ENCODE measurements at regions not wholly inside any gene's neighbourhood (a gene's known extent, or its start where the extent isn't known, plus 50 kb on each side); places are given as distances from the start of the nearest gene placed in this dataset.

DNA sequence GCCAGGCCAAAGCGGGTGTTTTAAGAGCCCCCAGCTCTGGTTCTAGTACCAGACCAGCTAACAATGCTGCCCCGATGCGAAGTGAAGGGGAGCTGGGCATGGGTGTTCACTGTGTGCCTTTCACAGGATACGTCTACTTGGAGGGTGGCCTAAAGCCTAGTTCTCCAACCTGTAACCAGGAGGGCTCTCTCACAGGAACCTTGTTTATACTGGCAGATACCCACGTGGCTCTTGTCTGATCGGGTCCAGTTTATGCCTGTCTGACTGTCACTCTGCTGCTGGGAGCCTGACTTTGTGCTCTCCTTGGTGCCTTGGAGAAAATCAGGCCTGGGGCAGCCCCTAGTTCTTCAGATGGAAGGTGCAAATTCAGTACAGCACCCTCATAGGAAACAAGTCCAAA is 60.2 kb upstream of the RNF144B start:
- no peak for TF ChIP-seq EZH2phosphoT487 (IDR thresholded peaks at IDR 0.05; ENCODE audit: low read length)
- no peak for TF ChIP-seq EZH2 (optimal IDR thresholded peaks at IDR 0.05; ENCODE audit: low read depth, low read length)
- TF ChIP-seq, protein P1, sequence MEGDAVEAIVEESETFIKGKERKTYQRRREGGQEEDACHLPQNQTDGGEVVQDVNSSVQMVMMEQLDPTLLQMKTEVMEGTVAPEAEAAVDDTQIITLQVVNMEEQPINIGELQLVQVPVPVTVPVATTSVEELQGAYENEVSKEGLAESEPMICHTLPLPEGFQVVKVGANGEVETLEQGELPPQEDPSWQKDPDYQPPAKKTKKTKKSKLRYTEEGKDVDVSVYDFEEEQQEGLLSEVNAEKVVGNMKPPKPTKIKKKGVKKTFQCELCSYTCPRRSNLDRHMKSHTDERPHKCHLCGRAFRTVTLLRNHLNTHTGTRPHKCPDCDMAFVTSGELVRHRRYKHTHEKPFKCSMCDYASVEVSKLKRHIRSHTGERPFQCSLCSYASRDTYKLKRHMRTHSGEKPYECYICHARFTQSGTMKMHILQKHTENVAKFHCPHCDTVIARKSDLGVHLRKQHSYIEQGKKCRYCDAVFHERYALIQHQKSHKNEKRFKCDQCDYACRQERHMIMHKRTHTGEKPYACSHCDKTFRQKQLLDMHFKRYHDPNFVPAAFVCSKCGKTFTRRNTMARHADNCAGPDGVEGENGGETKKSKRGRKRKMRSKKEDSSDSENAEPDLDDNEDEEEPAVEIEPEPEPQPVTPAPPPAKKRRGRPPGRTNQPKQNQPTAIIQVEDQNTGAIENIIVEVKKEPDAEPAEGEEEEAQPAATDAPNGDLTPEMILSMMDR (IDR thresholded peaks at IDR 0.05; ENCODE audit: low read length): no peak
- H3K4me2 ChIP-seq (ENCODE audit: low read depth, low read length): no peak overlapping the region

DNA sequence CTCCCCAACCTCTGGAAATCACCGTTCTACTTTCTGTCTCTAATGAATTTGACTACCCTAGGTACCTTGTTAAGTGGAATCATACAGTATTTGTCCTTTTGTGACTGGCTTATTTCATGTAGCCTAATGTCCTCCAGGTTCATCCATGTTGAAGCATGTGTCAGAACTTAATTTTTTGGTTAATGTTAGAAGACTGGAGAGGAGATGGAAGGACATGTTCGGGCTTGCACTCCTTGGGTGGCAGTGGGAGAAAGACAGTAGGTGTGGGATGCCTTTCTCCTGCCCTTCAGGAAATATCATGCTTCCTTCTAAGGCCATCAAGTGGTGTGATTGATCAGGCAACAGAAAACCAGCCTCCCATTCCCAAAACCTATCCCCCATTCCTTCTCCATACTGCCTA is 61.1 kb upstream of the RNF144B start:
- H3K79me2 ChIP-seq (ENCODE audit: low read length): no peaks in the 10 kb centered on the region
- H3K9me2 ChIP-seq (replicated peaks; ENCODE audit: insufficient read depth, low read length): no peaks in the 10 kb centered on the region
- no peak for TF ChIP-seq EZH2phosphoT487 (IDR thresholded peaks at IDR 0.05; ENCODE audit: low read length)
- TF ChIP-seq, protein P1 (IDR thresholded peaks at IDR 0.05; ENCODE audit: low read length): no peak
- no peak for TF ChIP-seq EZH2 (optimal IDR thresholded peaks at IDR 0.05; ENCODE audit: low read depth, low read length)
- DNase-seq: no peak
- H3K27ac ChIP-seq (ENCODE audit: low read length): no peak overlapping the region
- H3K4me3 ChIP-seq (ENCODE audit: low read length): no peak overlapping the region
- H3K9ac ChIP-seq (ENCODE audit: low read length): no peak overlapping the region
- no peaks in the 10 kb centered on the region for H4K20me1 ChIP-seq (ENCODE audit: insufficient read depth, low read length)
- no peaks in the 10 kb centered on the region for H3K27me3 ChIP-seq (replicated peaks; ENCODE audit: insufficient read depth, low read length)
- no peaks in the 10 kb centered on the region for H3K4me1 ChIP-seq (ENCODE audit: low read length)
- H3K4me2 ChIP-seq (ENCODE audit: low read depth, low read length): no peak overlapping the region
- H3K36me3 ChIP-seq (replicated peaks; ENCODE audit: insufficient read depth, low read length): no peaks in the 10 kb centered on the region
- no peaks in the 10 kb centered on the region for H3K9me3 ChIP-seq (replicated peaks; ENCODE audit: insufficient read depth, low read length)
- no peaks in the 10 kb centered on the region for H3F3A ChIP-seq (ENCODE audit: insufficient read depth, low read length)
- no peak overlapping the region for H2AFZ ChIP-seq (ENCODE audit: low read length)

More for the DNA sequence above, 60.2 kb upstream of the RNF144B start:
- Histone ChIP-seq H3F3A (ENCODE audit: insufficient read depth, low read length) (no peaks in the 10 kb centered on the region), H3K4me3 (ENCODE audit: low read length) (no peak overlapping the region), H3K27me3 (replicated peaks; ENCODE audit: insufficient read depth, low read length) (no peaks in the 10 kb centered on the region), H3K36me3 (replicated peaks; ENCODE audit: insufficient read depth, low read length) (no peaks in the 10 kb centered on the region), H2AFZ (ENCODE audit: low read length) (no peak overlapping the region), H4K20me1 (ENCODE audit: insufficient read depth, low read length) (no peaks in the 10 kb centered on the region), H3K9me2 (replicated peaks; ENCODE audit: insufficient read depth, low read length) (no peaks in the 10 kb centered on the region), H3K27ac (ENCODE audit: low read length) (no peak overlapping the region), H3K9ac (ENCODE audit: low read length) (no peak overlapping the region), H3K9me3 (replicated peaks; ENCODE audit: insufficient read depth, low read length) (no peaks in the 10 kb centered on the region), H3K79me2 (ENCODE audit: low read length) (no peaks in the 10 kb centered on the region), H3K4me1 (ENCODE audit: low read length) (no peaks in the 10 kb centered on the region)
- no peak for DNase-seq

DNA sequence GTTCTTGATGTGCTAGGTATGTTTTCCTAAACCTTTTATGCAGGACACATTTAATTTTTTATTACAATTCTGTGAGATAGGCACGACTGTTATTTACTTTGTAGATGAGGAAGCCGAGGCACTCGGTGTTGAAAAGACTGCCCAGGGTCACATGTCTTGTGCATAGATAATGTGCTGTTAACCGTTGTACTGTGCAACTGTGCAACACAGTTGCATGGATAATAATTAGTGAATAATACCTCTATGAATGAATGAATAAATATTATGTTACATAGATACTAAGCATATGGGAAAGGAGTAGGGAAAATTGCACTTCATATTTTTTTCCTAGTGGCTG is 60.3 kb upstream of the DEK start:
- Histone ChIP-seq H2AFZ (ENCODE audit: low read length) (no peak overlapping the region), H3K9ac (ENCODE audit: low read length) (no peak overlapping the region), H4K20me1 (ENCODE audit: insufficient read depth, low read length) (no peaks in the 10 kb centered on the region), H3K79me2 (ENCODE audit: low read length) (no peaks in the 10 kb centered on the region), H3K9me2 (replicated peaks; ENCODE audit: insufficient read depth, low read length) (no peaks in the 10 kb centered on the region), H3K4me2 (ENCODE audit: low read depth, low read length) (no peak overlapping the region), H3K4me3 (ENCODE audit: low read length) (no peak overlapping the region), H3K27ac (ENCODE audit: low read length) (no peak overlapping the region), H3F3A (ENCODE audit: insufficient read depth, low read length) (no peaks in the 10 kb centered on the region), H3K4me1 (ENCODE audit: low read length) (no peaks in the 10 kb centered on the region), H3K36me3 (replicated peaks; ENCODE audit: insufficient read depth, low read length) (no peaks in the 10 kb centered on the region), H3K27me3 (replicated peaks; ENCODE audit: insufficient read depth, low read length) (no peaks in the 10 kb centered on the region), H3K9me3 (replicated peaks; ENCODE audit: insufficient read depth, low read length) (no peaks in the 10 kb centered on the region)
- TF ChIP-seq EZH2 (optimal IDR thresholded peaks at IDR 0.05; ENCODE audit: low read depth, low read length) (no peak), EZH2phosphoT487 (IDR thresholded peaks at IDR 0.05; ENCODE audit: low read length) (no peak)
- TF ChIP-seq, protein P1 (IDR thresholded peaks at IDR 0.05; ENCODE audit: low read length): no peak
- no peak for DNase-seq

Measured in MM.1S (cell line).